ENCODE measurements at regions not wholly inside any gene's neighbourhood (a gene's known extent, or its start where the extent isn't known, plus 50 kb on each side); places are given as distances from the start of the nearest gene placed in this dataset.

DNA sequence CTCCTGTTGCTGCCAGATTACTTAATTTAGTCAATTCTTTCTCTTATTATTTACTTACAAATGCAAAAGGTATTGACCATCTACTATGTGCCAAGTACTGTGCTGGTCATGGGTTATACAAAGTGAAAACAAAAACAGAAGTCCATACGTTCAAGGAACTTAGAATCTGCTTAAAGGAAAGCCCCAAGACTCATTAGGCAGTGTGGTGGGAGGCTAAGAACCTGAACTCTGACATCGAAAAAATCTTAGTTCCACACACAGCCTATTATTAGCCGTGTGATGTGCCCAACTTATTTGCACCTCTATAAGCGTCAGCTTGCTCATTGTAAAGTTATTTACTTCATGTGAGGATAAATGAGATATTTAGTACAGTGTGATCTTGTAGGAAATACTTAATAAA lies 227.4 kb upstream of the SORCS1 start (continued):
- no peak for TF ChIP-seq CTCF (conservative IDR thresholded peaks at IDR 0.05; ENCODE audit: low read depth in 2 of 2)
- no peak for TF ChIP-seq NANOG (IDR thresholded peaks at IDR 0.05; ENCODE audit: borderline replicate concordance)
- TF ChIP-seq EZH2phosphoT487 (IDR thresholded peaks at IDR 0.05; ENCODE audit: unreplicated experiment): no peak
- no peak for TF ChIP-seq ZNF331 (CRISPR knock-in tag; IDR thresholded peaks at IDR 0.05; ENCODE audit: low read depth)
- TF ChIP-seq ETS1 (IDR thresholded peaks at IDR 0.05): no peak

DNA sequence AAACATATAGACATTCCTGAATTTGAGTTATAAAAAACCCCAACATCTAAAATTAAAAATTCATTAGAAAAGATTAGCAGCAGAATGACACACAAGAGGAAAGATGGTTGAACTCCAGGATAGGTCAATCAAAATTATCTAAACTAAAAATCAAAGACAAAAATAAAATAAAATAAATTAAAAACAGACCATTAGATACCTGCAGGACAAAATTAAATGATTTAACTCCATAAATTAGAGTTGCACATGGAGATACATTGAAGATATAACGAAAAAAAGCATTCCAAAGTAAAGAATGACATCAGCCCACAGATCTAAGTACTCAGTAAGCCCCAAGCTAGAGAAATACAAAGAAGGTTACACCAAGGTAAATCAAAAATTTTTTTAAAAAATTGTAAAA lies 226.1 kb upstream of the SORCS1 start:
- DNase-seq (ENCODE audit: low spot score) (no peak), ATAC-seq (no peak)
- Histone ChIP-seq H3K4me2 (no peak overlapping the region), H3F3A (replicated peaks; ENCODE audit: low read depth) (no peaks in the 10 kb centered on the region), H3K9me2 (ENCODE audit: insufficient read depth) (0 out of 2 replicates have a peak, but pooled peaks cover 3% of the 10 kb centered on the region), H4K20me1 (replicated peaks; ENCODE audit: insufficient read depth) (no peaks in the 10 kb centered on the region), H3K79me2 (replicated peaks; ENCODE audit: insufficient read depth) (no peaks in the 10 kb centered on the region), H3K27ac (ENCODE audit: low read depth) (no peak overlapping the region), H3K27me3 (ENCODE audit: insufficient read depth) (peaks cover 22% of the 10 kb centered on the region; the same call in 1 of the 2 replicates), H3K36me3 (ENCODE audit: insufficient read depth) (no peaks in the 10 kb centered on the region), H3K4me3 (no peak overlapping the region), H3K4me1 (ENCODE audit: insufficient read depth) (peaks cover 10% of the 10 kb centered on the region; the same call in 1 of the 2 replicates), H2AFZ (no peak overlapping the region)
- no peak overlapping the region for H3K27ac Mint-ChIP-seq
- no peaks in the 10 kb centered on the region for H3K36me3 Mint-ChIP-seq (ENCODE audit: low read depth)
- no peaks in the 10 kb centered on the region for H3K9me3 Mint-ChIP-seq
- no peaks in the 10 kb centered on the region for H3K27me3 Mint-ChIP-seq (ENCODE audit: insufficient read depth, low read depth, poor library complexity)
- peaks cover 4% of the 10 kb centered on the region; the same call in 2 of the 3 replicates for H3K4me1 Mint-ChIP-seq
- no peak overlapping the region for H3K4me3 Mint-ChIP-seq
- TF ChIP-seq NANOG (IDR thresholded peaks at IDR 0.05; ENCODE audit: borderline replicate concordance) (no peak), STAT1 (IDR thresholded peaks at IDR 0.05; ENCODE audit: unreplicated experiment) (no peak), EZH2 (IDR thresholded peaks at IDR 0.05; ENCODE audit: low read depth, unreplicated experiment) (no peak), ZNF114 (CRISPR knock-in tag; IDR thresholded peaks at IDR 0.05) (no peak), CTCF (conservative IDR thresholded peaks at IDR 0.05; ENCODE audit: low read depth in 2 of 2) (no peak), ETS1 (IDR thresholded peaks at IDR 0.05) (no peak), ZNF462 (CRISPR knock-in tag; IDR thresholded peaks at IDR 0.05) (no peak), ZNF331 (CRISPR knock-in tag; IDR thresholded peaks at IDR 0.05; ENCODE audit: low read depth) (no peak), POLR2AphosphoS5 (IDR thresholded peaks at IDR 0.05; ENCODE audit: low read depth) (no peak)

Measured in GM23338 (cell line).